Parathyroid adenoma (tissue), 2 donors: ENCODE measurements at regions not wholly inside any gene's neighbourhood (a gene's known extent, or its start where the extent isn't known, plus 50 kb on each side); places are given as distances from the start of the nearest gene placed in this dataset.

ENCODE experiments used
- H2AFZ ChIP-seq: fragments of 300-600 bp; sonication (generic); one replicate; pipeline ENCODE4 v1.7.0; 2017; ENCODE audit warnings: antibody characterized with exemption, mild to moderate bottlenecking
- H3K27ac ChIP-seq: fragments of 300-600 bp; sonication (generic); one replicate; pipeline ENCODE4 v1.7.0; 2017
- H3K27me3 ChIP-seq: fragments of 300-600 bp; sonication (generic); one replicate; pipeline ENCODE4 v1.7.0; 2017; ENCODE audit warnings: low read length; ENCODE audit not compliant: control insufficient read depth, insufficient read depth
- H3K36me3 ChIP-seq: fragments of 300-600 bp; sonication (generic); one replicate; pipeline ENCODE4 v1.7.0; 2017; ENCODE audit warnings: low read length; ENCODE audit not compliant: control insufficient read depth, insufficient read depth
- H3K4me1 ChIP-seq: fragments of 300-600 bp; sonication (generic); one replicate; pipeline ENCODE4 v1.7.0; 2017; ENCODE audit warnings: control low read depth
- H3K4me2 ChIP-seq: fragments of 300-600 bp; sonication (generic); one replicate; pipeline ENCODE4 v1.7.0; 2017; ENCODE audit warnings: low read length
- H3K4me3 ChIP-seq: fragments of 300-600 bp; sonication (generic); one replicate; pipeline ENCODE4 v1.7.0; 2017; ENCODE audit warnings: low read depth, low read length
- H3K79me2 ChIP-seq: fragments of 300-600 bp; sonication (generic); one replicate; pipeline ENCODE4 v1.7.0; 2017; ENCODE audit warnings: control low read depth
- H3K9ac ChIP-seq: fragments of 300-600 bp; sonication (generic); one replicate; pipeline ENCODE4 v1.7.0; 2017; ENCODE audit warnings: mild to moderate bottlenecking
- H3K9me3 ChIP-seq: fragments of 300-600 bp; sonication (generic); one replicate; pipeline ENCODE4 v1.7.0; 2017; ENCODE audit warnings: low read length; ENCODE audit not compliant: control insufficient read depth
- TF ChIP-seq, protein P1 (sequence below): fragments of 300-600 bp; sonication (generic); IDR thresholded peaks from one replicate; pipeline ENCODE4 v1.7.0; 2017; ENCODE audit warnings: antibody characterized with exemption, mild to moderate bottlenecking
- donor health status: primary hyperparathyroidism.

DNA sequence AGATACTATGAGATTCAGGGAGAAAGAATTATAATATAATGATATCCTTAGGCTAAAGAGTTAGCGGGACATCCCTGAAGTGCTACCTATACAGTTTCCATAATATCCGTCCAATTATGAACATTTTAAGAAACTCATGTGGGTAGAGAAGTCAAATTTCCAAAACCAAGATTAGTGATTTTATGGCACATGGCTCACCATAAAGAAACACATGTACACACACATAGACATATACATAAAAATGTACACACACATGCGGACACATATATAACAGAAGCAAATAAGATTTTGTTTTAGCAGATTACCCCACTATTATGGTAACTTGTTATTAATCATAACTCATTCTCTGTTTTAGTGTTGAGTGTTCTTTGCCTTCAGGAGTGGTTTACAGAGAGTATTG lies 566.7 kb upstream of the NEGR1 start:
- no peak overlapping the region for H2AFZ ChIP-seq
- H3K9ac ChIP-seq: no peak overlapping the region
- no peaks in the 10 kb centered on the region for H3K36me3 ChIP-seq
- no peak overlapping the region for H3K4me3 ChIP-seq
- no peak overlapping the region for H3K4me2 ChIP-seq
- H3K79me2 ChIP-seq: no peaks in the 10 kb centered on the region
- H3K27me3 ChIP-seq: no peaks in the 10 kb centered on the region
- TF ChIP-seq, protein P1, sequence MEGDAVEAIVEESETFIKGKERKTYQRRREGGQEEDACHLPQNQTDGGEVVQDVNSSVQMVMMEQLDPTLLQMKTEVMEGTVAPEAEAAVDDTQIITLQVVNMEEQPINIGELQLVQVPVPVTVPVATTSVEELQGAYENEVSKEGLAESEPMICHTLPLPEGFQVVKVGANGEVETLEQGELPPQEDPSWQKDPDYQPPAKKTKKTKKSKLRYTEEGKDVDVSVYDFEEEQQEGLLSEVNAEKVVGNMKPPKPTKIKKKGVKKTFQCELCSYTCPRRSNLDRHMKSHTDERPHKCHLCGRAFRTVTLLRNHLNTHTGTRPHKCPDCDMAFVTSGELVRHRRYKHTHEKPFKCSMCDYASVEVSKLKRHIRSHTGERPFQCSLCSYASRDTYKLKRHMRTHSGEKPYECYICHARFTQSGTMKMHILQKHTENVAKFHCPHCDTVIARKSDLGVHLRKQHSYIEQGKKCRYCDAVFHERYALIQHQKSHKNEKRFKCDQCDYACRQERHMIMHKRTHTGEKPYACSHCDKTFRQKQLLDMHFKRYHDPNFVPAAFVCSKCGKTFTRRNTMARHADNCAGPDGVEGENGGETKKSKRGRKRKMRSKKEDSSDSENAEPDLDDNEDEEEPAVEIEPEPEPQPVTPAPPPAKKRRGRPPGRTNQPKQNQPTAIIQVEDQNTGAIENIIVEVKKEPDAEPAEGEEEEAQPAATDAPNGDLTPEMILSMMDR: no peak
- H3K9me3 ChIP-seq: no peaks in the 10 kb centered on the region
- H3K4me1 ChIP-seq: no peaks in the 10 kb centered on the region
- no peak overlapping the region for H3K27ac ChIP-seq

DNA sequence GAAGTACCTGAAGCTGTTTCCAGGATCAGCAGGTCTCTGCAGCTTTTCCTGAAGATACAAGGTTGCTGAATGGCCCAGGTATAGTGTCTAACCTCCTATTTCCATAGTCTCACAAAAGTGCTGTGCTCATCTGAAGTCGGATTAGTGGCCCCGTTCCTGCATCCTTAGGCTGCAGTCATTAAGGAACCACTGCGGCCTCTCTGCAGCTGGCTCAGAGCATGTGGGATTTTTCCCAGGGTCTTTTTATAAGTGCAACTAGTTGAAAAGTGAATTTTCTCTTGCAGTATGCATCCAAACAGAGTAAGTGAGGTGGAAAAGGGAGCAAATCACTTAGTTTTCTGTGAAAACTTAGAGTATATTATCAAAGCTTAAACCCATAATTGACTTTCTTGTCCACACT lies 565.3 kb upstream of the NEGR1 start:
- Histone ChIP-seq H3K4me2 (no peak overlapping the region), H3K9me3 (no peaks in the 10 kb centered on the region), H3K4me3 (no peak overlapping the region), H2AFZ (no peak overlapping the region), H3K79me2 (no peaks in the 10 kb centered on the region), H3K4me1 (no peaks in the 10 kb centered on the region), H3K27ac (no peak overlapping the region), H3K9ac (no peak overlapping the region), H3K36me3 (no peaks in the 10 kb centered on the region), H3K27me3 (no peaks in the 10 kb centered on the region)
- TF ChIP-seq, protein P1: no peak

DNA sequence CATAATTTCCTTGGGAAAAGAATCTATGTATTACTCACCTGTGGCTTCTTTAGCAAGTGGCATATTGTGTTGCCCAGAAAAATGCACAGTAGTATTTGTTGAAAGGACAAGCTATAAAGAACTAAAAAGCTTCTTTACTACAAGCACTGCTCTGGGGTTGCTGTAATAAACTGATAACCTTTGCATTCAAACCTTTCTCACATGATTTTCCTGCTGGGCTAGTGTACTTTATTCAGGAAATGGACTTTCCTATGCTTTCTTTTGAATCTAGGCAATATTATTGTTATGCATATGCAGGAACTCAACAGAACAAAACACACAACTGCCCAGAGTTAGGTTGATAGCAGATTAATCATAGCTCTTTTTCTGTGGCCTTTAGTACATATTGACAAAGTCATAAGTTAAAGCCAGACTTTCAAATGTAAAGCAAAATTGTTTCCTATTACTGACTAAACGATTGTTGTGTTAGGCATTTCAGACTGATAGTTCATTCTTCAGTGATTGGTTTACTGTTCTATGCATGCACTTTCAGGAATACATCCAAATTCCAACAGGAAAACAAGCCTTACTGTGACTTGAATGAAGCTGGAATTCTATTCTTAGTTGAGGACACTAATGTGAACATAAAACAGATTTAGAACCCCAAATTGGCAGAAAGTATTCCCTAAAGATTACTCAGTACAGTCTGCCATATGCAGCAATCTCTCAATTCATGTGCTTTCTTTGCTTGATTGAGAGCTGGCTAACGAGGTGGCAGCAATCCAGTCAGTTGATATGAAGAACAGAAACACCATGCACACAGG lies 564.3 kb upstream of the NEGR1 start:
- Histone ChIP-seq H3K4me1 (no peaks in the 10 kb centered on the region), H3K4me3 (no peak overlapping the region), H3K27me3 (no peaks in the 10 kb centered on the region), H3K4me2 (no peak overlapping the region), H3K36me3 (no peaks in the 10 kb centered on the region), H3K27ac (no peak overlapping the region), H3K79me2 (no peaks in the 10 kb centered on the region), H3K9ac (no peak overlapping the region), H2AFZ (no peak overlapping the region), H3K9me3 (no peaks in the 10 kb centered on the region)
- TF ChIP-seq, protein P1: no peak

DNA sequence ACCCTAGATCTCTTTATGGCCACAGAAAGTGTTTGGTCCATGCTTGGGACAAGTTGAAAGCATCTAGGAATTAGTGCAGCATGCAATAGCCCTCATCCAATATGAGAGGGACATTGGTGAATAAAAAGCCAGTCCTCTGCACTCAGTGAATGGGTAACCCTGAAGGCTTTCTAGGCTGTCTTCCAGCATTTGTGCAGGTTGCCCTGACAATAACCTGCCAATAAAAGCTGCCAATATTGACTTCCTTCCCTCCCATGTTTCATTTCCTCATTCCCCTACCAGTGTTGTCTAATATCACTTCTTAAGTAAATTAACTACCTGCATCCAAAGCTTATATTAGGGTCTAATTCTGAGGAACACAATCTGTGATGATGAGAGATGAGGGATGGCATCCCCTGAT lies 563.6 kb upstream of the NEGR1 start:
- Histone ChIP-seq H3K4me2 (no peak overlapping the region), H3K9me3 (no peaks in the 10 kb centered on the region), H3K79me2 (no peaks in the 10 kb centered on the region), H3K4me3 (no peak overlapping the region), H3K27me3 (no peaks in the 10 kb centered on the region), H3K9ac (no peak overlapping the region), H2AFZ (no peak overlapping the region), H3K4me1 (no peaks in the 10 kb centered on the region), H3K36me3 (no peaks in the 10 kb centered on the region), H3K27ac (no peak overlapping the region)
- TF ChIP-seq, protein P1: no peak

DNA sequence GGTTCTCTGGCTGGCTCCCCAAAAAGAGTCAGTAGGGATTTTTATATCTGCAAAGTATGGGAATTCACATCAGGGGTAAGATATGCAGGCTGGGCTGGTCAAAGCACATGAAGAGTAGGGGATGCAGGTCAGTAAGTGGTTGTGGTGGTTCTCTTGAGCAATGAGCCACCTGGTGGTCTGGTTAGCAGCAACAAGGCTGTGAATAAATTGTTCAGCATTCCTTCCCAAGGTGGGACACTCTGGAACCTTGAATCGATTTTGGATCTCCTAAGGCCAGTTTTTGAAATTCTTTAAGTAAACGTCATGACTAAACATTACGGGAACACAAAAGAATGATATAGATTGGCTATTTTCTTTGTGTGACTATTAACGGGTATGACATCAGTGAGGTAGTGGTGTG lies 563.0 kb upstream of the NEGR1 start:
- H3K9me3 ChIP-seq: no peaks in the 10 kb centered on the region
- H3K4me2 ChIP-seq: no peak overlapping the region
- H3K79me2 ChIP-seq: no peaks in the 10 kb centered on the region
- H3K9ac ChIP-seq: no peak overlapping the region
- H2AFZ ChIP-seq: no peak overlapping the region
- H3K27ac ChIP-seq: no peak overlapping the region
- H3K27me3 ChIP-seq: no peaks in the 10 kb centered on the region
- no peak overlapping the region for H3K4me3 ChIP-seq
- H3K36me3 ChIP-seq: no peaks in the 10 kb centered on the region
- H3K4me1 ChIP-seq: no peaks in the 10 kb centered on the region
- TF ChIP-seq, protein P1: no peak
